Fibroblast of villous mesenchyme (primary cell): ENCODE measurements at regions not wholly inside any gene's neighbourhood (a gene's known extent, or its start where the extent isn't known, plus 50 kb on each side); places are given as distances from the start of the nearest gene placed in this dataset.

Source experiments
- DNase-seq: peaks from one replicate; pipeline ENCODE4 v3.0.0-alpha.2; 2010; ENCODE audit warnings: low read depth
- H3K4me3 ChIP-seq: 2 replicates; pipeline ENCODE4 v1.5.1; 2011; ENCODE audit warnings: low read depth, mild to moderate bottlenecking, low read length
- CTCF ChIP-seq: IDR thresholded peaks from 2 replicates; pipeline ENCODE4 v1.5.1; 2012; ENCODE audit warnings: low read depth, mild to moderate bottlenecking, low read length; ENCODE audit not compliant: insufficient read depth

GRCh38 chr18:78753240-78753639 lies 226.4 kb upstream of the SALL3 start:
- H3K4me3 ChIP-seq: no peak overlapping the region

GRCh38 chr18:78754311-78755043 lies 225.1 kb upstream of the SALL3 start:
- TF ChIP-seq CTCF: no peak
- H3K4me3 ChIP-seq: no peak overlapping the region
- no peak for DNase-seq

More at GRCh38 chr18:78753240-78753639, 226.4 kb upstream of the SALL3 start:
- DNase-seq: no peak
- TF ChIP-seq CTCF: no peak

- no peak for TF ChIP-seq CTCF
- no peak for DNase-seq
- H3K4me3 ChIP-seq: no peak overlapping the region
Measured at GRCh38 chr18:78757014-78757413, 222.6 kb upstream of the SALL3 start.

- no peak overlapping the region for H3K4me3 ChIP-seq
- no peak for TF ChIP-seq CTCF
- DNase-seq: no peak
Measured at GRCh38 chr18:78758496-78758895, 221.1 kb upstream of the SALL3 start.

- DNase-seq: no peak
- H3K4me3 ChIP-seq: no peak overlapping the region
- TF ChIP-seq CTCF: no peak
Measured at GRCh38 chr18:78762753-78763152, 216.9 kb upstream of the SALL3 start.

GRCh38 chr18:78764544-78764943 lies 215.1 kb upstream of the SALL3 start:
- H3K4me3 ChIP-seq: no peak overlapping the region
- no peak for DNase-seq
- no peak for TF ChIP-seq CTCF

GRCh38 chr18:78765142-78765541 lies 214.5 kb upstream of the SALL3 start:
- no peak for DNase-seq
- TF ChIP-seq CTCF: no peak
- H3K4me3 ChIP-seq: no peak overlapping the region
